HG03432 (cell line): ENCODE measurements at regions not wholly inside any gene's neighbourhood (a gene's known extent, or its start where the extent isn't known, plus 50 kb on each side); places are given as distances from the start of the nearest gene placed in this dataset.

Experiments used
- ATAC-seq: cut with Tn5 transposase; IDR thresholded peaks from one replicate; pipeline ENCODE4 v1.9.1; 2021; ENCODE audit warnings: mild to moderate bottlenecking, moderate library complexity; ENCODE audit not compliant: unreplicated experiment

- no peak for ATAC-seq
These were observed 413.1 kb downstream of the KCNRG start for GRCh38 chr13:50428183-50428877.

- no peak for ATAC-seq
These were observed 408.5 kb downstream of the DLEU7 start for GRCh38 chr13:50435011-50435410.

GRCh38 chr13:50437252-50437651, 406.2 kb downstream of the DLEU7 start:
- ATAC-seq = no peak

GRCh38 chr13:50438351-50438750, 405.1 kb downstream of the DLEU7 start:
- no peak for ATAC-seq

GRCh38 chr13:50441130-50441529, 402.4 kb downstream of the DLEU7 start:
- ATAC-seq = no peak

GRCh38 chr13:50444726-50445125, 398.8 kb downstream of the DLEU7 start:
- ATAC-seq = no peak

GRCh38 chr13:50446611-50447010, 396.9 kb downstream of the DLEU7 start:
- ATAC-seq = no peak

- no peak for ATAC-seq
These were observed 394.9 kb downstream of the DLEU7 start for GRCh38 chr13:50448535-50448998.

- no peak for ATAC-seq
These were observed 394.0 kb downstream of the DLEU7 start for GRCh38 chr13:50449465-50449864.

GRCh38 chr13:50450279-50450678, 393.2 kb downstream of the DLEU7 start:
- ATAC-seq = no peak

GRCh38 chr13:50451609-50452008, 391.9 kb downstream of the DLEU7 start:
- no peak for ATAC-seq

- no peak for ATAC-seq
These were observed 391.5 kb downstream of the DLEU7 start for GRCh38 chr13:50452028-50452427.

GRCh38 chr13:50452756-50453155, 390.7 kb downstream of the DLEU7 start:
- no peak for ATAC-seq

- no peak for ATAC-seq
These were observed 390.3 kb downstream of the DLEU7 start for GRCh38 chr13:50453188-50453587.

GRCh38 chr13:50456111-50456510, 387.4 kb downstream of the DLEU7 start:
- ATAC-seq = no peak

GRCh38 chr13:50457415-50458393, 385.8 kb downstream of the DLEU7 start:
- ATAC-seq = no peak

- ATAC-seq = no peak
These were observed 384.4 kb downstream of the DLEU7 start for GRCh38 chr13:50459046-50459445.

GRCh38 chr13:50459658-50460057, 383.8 kb downstream of the DLEU7 start:
- ATAC-seq = no peak

GRCh38 chr13:50460358-50460757, 383.1 kb downstream of the DLEU7 start:
- ATAC-seq = no peak

GRCh38 chr13:50461189-50461588, 382.3 kb downstream of the DLEU7 start:
- no peak for ATAC-seq

GRCh38 chr13:50463719-50464118, 379.8 kb downstream of the DLEU7 start:
- ATAC-seq = no peak
